ENCODE measurements at regions not wholly inside any gene's neighbourhood (a gene's known extent, or its start where the extent isn't known, plus 50 kb on each side); places are given as distances from the start of the nearest gene placed in this dataset.

DNA sequence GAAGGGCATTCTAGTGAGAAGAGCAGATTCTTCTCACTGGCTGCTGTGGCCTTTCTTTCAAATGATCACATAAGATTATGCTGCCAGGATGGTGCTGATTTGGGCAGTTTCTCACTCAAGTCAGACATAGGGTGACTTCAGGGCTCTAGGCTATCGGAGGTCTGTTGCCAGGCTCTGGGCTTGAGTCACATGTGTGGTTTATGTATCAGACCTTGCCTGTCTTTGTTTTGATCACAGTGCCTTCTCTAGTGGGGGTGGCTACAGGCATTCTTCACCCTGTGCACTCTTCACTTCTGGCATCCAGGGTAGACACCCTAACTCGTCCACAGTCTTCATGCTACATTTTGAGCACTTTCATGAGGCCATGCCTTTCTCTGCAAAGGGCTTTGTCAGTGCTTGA lies 823.7 kb upstream of the MAN1A1 start:
- H3K36me3 Mint-ChIP-seq: no peaks in the 10 kb centered on the region
- DNase-seq (no peak), ATAC-seq (replicated peaks in 1 of 4) (no peak)
- H3K36me3 ChIP-seq (ENCODE audit: control insufficient read depth in 2 of 2, extremely low read depth in 1 of 2, insufficient read depth in 1 of 2, low read length in 1 of 2): no peaks in the 10 kb centered on the region
- no peak overlapping the region for H3K4me3 Mint-ChIP-seq
- H3K4me3 ChIP-seq (ENCODE audit: control insufficient read depth in 1 of 2, extremely low read depth in 1 of 2, low read length in 1 of 2): no peak overlapping the region
- no peaks in the 10 kb centered on the region for H3K27me3 ChIP-seq (replicated peaks in 1 of 2; ENCODE audit: control insufficient read depth in 2 of 2, extremely low read depth in 1 of 2, insufficient read depth in 2 of 2, low read length in 1 of 2)
- POLR2A ChIA-PET: no interaction called here
- 83% methylated on average over 1 of the region's 2 CpGs for WGBS (ENCODE audit: insufficient coverage)
- H3K4me1 Mint-ChIP-seq: no peaks in the 10 kb centered on the region
- H3K9me3 Mint-ChIP-seq: peaks cover 0 to 4% (median 0%) of the 10 kb centered on the region in 3 donors
- no peaks in the 10 kb centered on the region for H3K9me3 ChIP-seq
- CTCF ChIA-PET: no interaction called here
- no peaks in the 10 kb centered on the region for H3K4me1 ChIP-seq (ENCODE audit: control insufficient read depth in 1 of 2, extremely low read depth in 1 of 2, insufficient read depth in 2 of 2, low read length in 2 of 2)
- no peak overlapping the region for H3K27ac ChIP-seq (ENCODE audit: low read length)
- H3K27me3 Mint-ChIP-seq: no peaks in the 10 kb centered on the region
- H3K27ac Mint-ChIP-seq: no peak overlapping the region

DNA sequence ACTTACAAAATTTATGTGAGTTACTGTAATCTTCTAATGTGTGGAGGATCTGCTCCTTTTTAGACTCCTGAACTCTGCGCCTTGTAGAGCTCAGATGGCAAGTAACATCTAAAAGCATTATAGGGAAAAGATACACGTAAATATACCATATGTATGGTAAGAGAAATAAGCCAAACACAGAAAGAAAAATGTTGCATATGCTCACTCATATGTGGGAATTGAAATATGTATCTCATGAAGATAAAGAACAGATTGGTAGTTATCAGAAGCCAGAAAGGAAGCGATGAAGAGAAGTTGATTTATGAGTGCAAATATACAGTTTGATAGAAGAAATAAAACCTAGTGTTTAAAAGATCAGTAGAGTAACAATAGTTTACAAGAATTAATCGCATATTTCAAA lies 815.0 kb upstream of the MAN1A1 start:
- ATAC-seq (replicated peaks in 1 of 4) (no peak), DNase-seq (no peak)
- Histone ChIP-seq H3K4me3 (ENCODE audit: control insufficient read depth in 1 of 2, extremely low read depth in 1 of 2, low read length in 1 of 2) (no peak overlapping the region), H3K9me3 (no peaks in the 10 kb centered on the region), H3K36me3 (ENCODE audit: control insufficient read depth in 2 of 2, extremely low read depth in 1 of 2, insufficient read depth in 1 of 2, low read length in 1 of 2) (no peaks in the 10 kb centered on the region), H3K4me1 (ENCODE audit: control insufficient read depth in 1 of 2, extremely low read depth in 1 of 2, insufficient read depth in 2 of 2, low read length in 2 of 2) (no peaks in the 10 kb centered on the region), H3K27me3 (replicated peaks in 1 of 2; ENCODE audit: control insufficient read depth in 2 of 2, extremely low read depth in 1 of 2, insufficient read depth in 2 of 2, low read length in 1 of 2) (no peaks in the 10 kb centered on the region), H3K27ac (ENCODE audit: low read length) (no peak overlapping the region)
- no peak overlapping the region for H3K4me3 Mint-ChIP-seq
- H3K9me3 Mint-ChIP-seq: peaks cover 0 to 2% (median 0%) of the 10 kb centered on the region in 3 donors
- 83% methylated on average over 1 of the region's 4 CpGs for WGBS (ENCODE audit: insufficient coverage)
- H3K27me3 Mint-ChIP-seq: no peaks in the 10 kb centered on the region
- H3K36me3 Mint-ChIP-seq: no peaks in the 10 kb centered on the region
- H3K27ac Mint-ChIP-seq: no peak overlapping the region
- ChIA-PET POLR2A (no interaction called here), CTCF (no interaction called here)
- no peaks in the 10 kb centered on the region for H3K4me1 Mint-ChIP-seq

DNA sequence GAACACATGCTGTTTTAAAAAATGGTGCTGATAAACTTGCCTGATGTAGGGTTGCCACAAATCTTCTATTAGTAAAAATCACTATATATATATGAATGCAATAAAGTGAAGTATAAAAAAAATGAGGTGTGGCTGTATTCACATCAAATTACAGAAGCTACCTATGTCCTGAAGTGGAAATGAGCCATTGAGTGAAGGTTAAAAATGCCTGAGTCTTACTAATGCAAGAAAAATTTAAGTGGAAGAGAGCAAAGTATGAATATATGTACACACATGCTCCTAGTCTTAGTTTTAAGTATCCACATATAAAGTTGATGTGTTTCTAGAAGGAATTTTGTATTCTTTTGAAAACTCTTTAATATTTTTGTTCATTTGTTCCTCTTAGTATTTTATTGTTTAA lies 808.3 kb upstream of the MAN1A1 start:
- Histone ChIP-seq H3K27me3 (replicated peaks in 1 of 2; ENCODE audit: control insufficient read depth in 2 of 2, extremely low read depth in 1 of 2, insufficient read depth in 2 of 2, low read length in 1 of 2) (no peaks in the 10 kb centered on the region), H3K27ac (ENCODE audit: low read length) (no peak overlapping the region), H3K36me3 (ENCODE audit: control insufficient read depth in 2 of 2, extremely low read depth in 1 of 2, insufficient read depth in 1 of 2, low read length in 1 of 2) (no peaks in the 10 kb centered on the region), H3K4me1 (ENCODE audit: control insufficient read depth in 1 of 2, extremely low read depth in 1 of 2, insufficient read depth in 2 of 2, low read length in 2 of 2) (no peaks in the 10 kb centered on the region), H3K9me3 (no peaks in the 10 kb centered on the region), H3K4me3 (ENCODE audit: control insufficient read depth in 1 of 2, extremely low read depth in 1 of 2, low read length in 1 of 2) (no peak overlapping the region)
- Mint-ChIP-seq H3K27ac (no peak overlapping the region), H3K36me3 (no peaks in the 10 kb centered on the region), H3K9me3 (peaks cover 0 to 6% (median 0%) of the 10 kb centered on the region in 3 donors), H3K4me3 (no peak overlapping the region), H3K4me1 (no peaks in the 10 kb centered on the region), H3K27me3 (no peaks in the 10 kb centered on the region)
- ChIA-PET CTCF (no interaction called here), POLR2A (no interaction called here)
- no peak for DNase-seq
- no peak for ATAC-seq (replicated peaks in 1 of 4)

DNA sequence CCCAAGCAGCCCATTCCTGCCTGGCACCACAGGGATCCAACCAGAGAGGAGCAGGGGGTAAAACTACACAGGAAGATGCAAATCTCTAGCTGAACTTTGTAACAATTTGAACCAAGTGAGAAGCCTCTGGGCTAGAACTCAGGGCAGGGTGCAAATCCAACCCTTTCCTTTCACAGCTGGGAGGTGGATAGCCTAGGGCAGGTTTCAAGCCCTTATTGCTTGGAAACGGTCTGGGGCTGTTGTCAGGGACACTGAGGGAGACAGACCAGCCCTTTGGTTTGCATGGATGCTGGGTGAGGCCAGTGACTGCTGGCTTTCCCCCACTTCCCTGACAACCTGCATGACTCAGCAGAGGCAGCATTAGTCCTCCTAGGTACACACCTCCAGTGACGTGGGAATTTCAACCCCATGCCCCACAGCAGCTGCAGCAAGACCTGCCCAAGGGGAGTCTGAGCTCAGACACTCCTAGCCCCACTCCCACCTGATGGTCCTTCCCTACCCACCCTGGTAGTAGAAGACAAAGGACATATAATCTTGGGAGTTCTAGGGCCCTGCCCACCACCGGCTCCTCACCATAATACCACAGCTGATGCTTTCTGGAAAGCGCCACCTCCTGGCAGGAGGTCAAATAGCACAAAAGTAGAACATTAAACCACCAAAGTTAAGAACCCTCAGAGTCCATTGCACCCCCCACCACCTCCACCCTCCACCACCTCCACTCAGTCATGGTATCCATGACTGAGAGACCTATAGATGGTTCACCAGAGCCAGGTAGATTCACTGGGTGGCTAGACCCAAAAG lies 797.7 kb upstream of the MAN1A1 start:
- Mint-ChIP-seq H3K27me3 (no peaks in the 10 kb centered on the region), H3K27ac (no peak overlapping the region), H3K4me3 (no peak overlapping the region), H3K4me1 (no peaks in the 10 kb centered on the region), H3K36me3 (no peaks in the 10 kb centered on the region), H3K9me3 (peaks cover 8 to 23% (median 21%) of the 10 kb centered on the region in 3 donors)
- H3K4me3 ChIP-seq (ENCODE audit: control insufficient read depth in 1 of 2, extremely low read depth in 1 of 2, low read length in 1 of 2): no peak overlapping the region
- H3K4me1 ChIP-seq (ENCODE audit: control insufficient read depth in 1 of 2, extremely low read depth in 1 of 2, insufficient read depth in 2 of 2, low read length in 2 of 2): no peaks in the 10 kb centered on the region
- ChIA-PET POLR2A (no interaction called here), CTCF (no interaction called here)
- H3K27me3 ChIP-seq (replicated peaks in 1 of 2; ENCODE audit: control insufficient read depth in 2 of 2, extremely low read depth in 1 of 2, insufficient read depth in 2 of 2, low read length in 1 of 2): no peaks in the 10 kb centered on the region
- H3K36me3 ChIP-seq (ENCODE audit: control insufficient read depth in 2 of 2, extremely low read depth in 1 of 2, insufficient read depth in 1 of 2, low read length in 1 of 2): no peaks in the 10 kb centered on the region
- no peaks in the 10 kb centered on the region for H3K9me3 ChIP-seq
- 67% methylated on average over 2 of the region's 4 CpGs for WGBS (ENCODE audit: insufficient coverage)
- no peak for DNase-seq
- no peak overlapping the region for H3K27ac ChIP-seq (ENCODE audit: low read length)
- no peak for ATAC-seq (replicated peaks in 1 of 4)

DNA sequence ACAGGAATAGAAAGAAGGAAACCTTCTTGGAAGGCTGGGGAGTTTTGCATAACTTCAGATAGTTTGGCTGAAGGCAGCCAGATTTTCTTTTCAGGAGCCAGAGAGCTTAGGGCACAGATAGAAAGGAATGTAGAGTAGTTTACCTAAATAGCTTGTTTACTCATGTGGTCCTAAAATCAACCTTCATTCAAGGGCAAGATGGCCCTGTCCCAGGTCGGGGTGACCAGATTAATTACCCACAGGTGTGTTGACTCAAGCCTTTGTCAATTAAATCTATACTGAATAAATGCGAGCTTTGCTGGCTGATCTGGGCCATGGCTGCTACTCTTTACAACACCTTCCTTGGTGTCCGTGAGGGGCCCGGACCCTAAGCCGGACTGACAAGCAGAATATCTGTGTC lies 792.0 kb upstream of the MAN1A1 start:
- WGBS (ENCODE audit: insufficient coverage): 90% methylated on average over 2 of the region's 5 CpGs
- ChIA-PET POLR2A (no interaction called here), CTCF (interaction anchor here in 1 of 2 donors (0.6 kb wide), 1 partner anchor 15 kb away, joined by 3 read pairs; no protein-coding TSS in a partner anchor)
- no peak for ATAC-seq (replicated peaks in 1 of 4)
- H3K36me3 Mint-ChIP-seq: no peaks in the 10 kb centered on the region
- H3K4me3 Mint-ChIP-seq: no peak overlapping the region
- Histone ChIP-seq H3K27ac (ENCODE audit: low read length) (no peak overlapping the region), H3K9me3 (no peaks in the 10 kb centered on the region), H3K36me3 (ENCODE audit: control insufficient read depth in 2 of 2, extremely low read depth in 1 of 2, insufficient read depth in 1 of 2, low read length in 1 of 2) (no peaks in the 10 kb centered on the region), H3K4me3 (ENCODE audit: control insufficient read depth in 1 of 2, extremely low read depth in 1 of 2, low read length in 1 of 2) (no peak overlapping the region), H3K27me3 (replicated peaks in 1 of 2; ENCODE audit: control insufficient read depth in 2 of 2, extremely low read depth in 1 of 2, insufficient read depth in 2 of 2, low read length in 1 of 2) (no peaks in the 10 kb centered on the region), H3K4me1 (ENCODE audit: control insufficient read depth in 1 of 2, extremely low read depth in 1 of 2, insufficient read depth in 2 of 2, low read length in 2 of 2) (no peaks in the 10 kb centered on the region)
- no peak for DNase-seq
- H3K4me1 Mint-ChIP-seq: no peaks in the 10 kb centered on the region
- H3K27ac Mint-ChIP-seq: no peak overlapping the region
- H3K9me3 Mint-ChIP-seq: peaks cover 0 to 3% (median 0%) of the 10 kb centered on the region in 3 donors
- no peaks in the 10 kb centered on the region for H3K27me3 Mint-ChIP-seq

DNA sequence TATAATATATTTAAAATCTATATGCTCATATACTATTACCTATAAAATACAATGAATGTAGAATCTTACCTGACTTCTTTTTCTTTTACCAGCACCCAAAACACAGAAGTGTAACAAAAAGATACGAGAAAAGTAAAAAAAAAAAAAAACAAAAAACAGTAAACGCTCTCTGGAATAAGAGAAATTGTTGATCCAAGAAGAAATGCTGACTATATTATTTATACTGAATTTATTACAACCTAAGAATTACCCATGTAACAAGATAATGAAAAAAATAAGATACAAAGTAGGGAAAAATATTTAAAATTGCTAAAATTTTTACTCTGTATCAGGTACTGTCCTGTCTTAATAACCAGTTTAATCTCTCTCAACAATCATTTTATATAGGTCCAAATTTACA lies 787.9 kb upstream of the MAN1A1 start:
- CTCF ChIA-PET: no interaction called here
- Mint-ChIP-seq H3K4me1 (no peaks in the 10 kb centered on the region), H3K36me3 (no peaks in the 10 kb centered on the region), H3K27ac (no peak overlapping the region), H3K9me3 (peaks cover 0 to 3% (median 0%) of the 10 kb centered on the region in 3 donors), H3K27me3 (no peaks in the 10 kb centered on the region), H3K4me3 (no peak overlapping the region)
- H3K27ac ChIP-seq (ENCODE audit: low read length): no peak overlapping the region
- H3K4me1 ChIP-seq (ENCODE audit: control insufficient read depth in 1 of 2, extremely low read depth in 1 of 2, insufficient read depth in 2 of 2, low read length in 2 of 2): no peaks in the 10 kb centered on the region
- no peaks in the 10 kb centered on the region for H3K9me3 ChIP-seq
- H3K4me3 ChIP-seq (ENCODE audit: control insufficient read depth in 1 of 2, extremely low read depth in 1 of 2, low read length in 1 of 2): no peak overlapping the region
- H3K27me3 ChIP-seq (replicated peaks in 1 of 2; ENCODE audit: control insufficient read depth in 2 of 2, extremely low read depth in 1 of 2, insufficient read depth in 2 of 2, low read length in 1 of 2): no peaks in the 10 kb centered on the region
- DNase-seq (no peak), ATAC-seq (replicated peaks in 1 of 4) (no peak)
- POLR2A ChIA-PET: no interaction called here
- no CpG with 5 or more reads among the region's 2 CpGs for WGBS (ENCODE audit: insufficient coverage)
- no peaks in the 10 kb centered on the region for H3K36me3 ChIP-seq (ENCODE audit: control insufficient read depth in 2 of 2, extremely low read depth in 1 of 2, insufficient read depth in 1 of 2, low read length in 1 of 2)

DNA sequence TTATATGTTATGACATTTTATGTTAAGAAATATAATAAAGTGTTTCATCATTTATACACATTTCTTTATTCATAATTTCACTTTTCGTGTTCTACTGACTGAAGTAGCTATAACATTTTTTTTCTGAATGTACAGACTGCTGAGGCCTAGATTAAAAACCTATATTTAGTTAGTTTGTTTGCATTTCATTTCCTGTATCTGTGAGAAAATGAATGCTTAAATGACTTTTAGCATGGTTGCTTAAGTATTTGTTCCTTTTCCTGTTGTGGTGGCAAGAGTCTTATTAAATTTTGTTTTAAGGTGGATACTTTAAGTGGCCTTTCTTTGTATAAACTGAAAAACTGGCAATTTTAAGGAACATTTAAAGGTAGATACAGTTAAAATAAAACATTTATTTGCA lies 779.7 kb upstream of the MAN1A1 start:
- Histone ChIP-seq H3K27ac (ENCODE audit: low read length) (no peak overlapping the region), H3K4me1 (ENCODE audit: control insufficient read depth in 1 of 2, extremely low read depth in 1 of 2, insufficient read depth in 2 of 2, low read length in 2 of 2) (no peaks in the 10 kb centered on the region), H3K27me3 (replicated peaks in 1 of 2; ENCODE audit: control insufficient read depth in 2 of 2, extremely low read depth in 1 of 2, insufficient read depth in 2 of 2, low read length in 1 of 2) (no peaks in the 10 kb centered on the region), H3K36me3 (ENCODE audit: control insufficient read depth in 2 of 2, extremely low read depth in 1 of 2, insufficient read depth in 1 of 2, low read length in 1 of 2) (no peaks in the 10 kb centered on the region), H3K4me3 (ENCODE audit: control insufficient read depth in 1 of 2, extremely low read depth in 1 of 2, low read length in 1 of 2) (no peak overlapping the region), H3K9me3 (no peaks in the 10 kb centered on the region)
- Mint-ChIP-seq H3K9me3 (peaks cover 0 to 3% (median 0%) of the 10 kb centered on the region in 3 donors), H3K4me3 (no peak overlapping the region), H3K27me3 (no peaks in the 10 kb centered on the region), H3K4me1 (no peaks in the 10 kb centered on the region), H3K36me3 (no peaks in the 10 kb centered on the region), H3K27ac (no peak overlapping the region)
- ChIA-PET POLR2A (no interaction called here), CTCF (no interaction called here)
- no CpG with 5 or more reads among the region's 1 CpG for WGBS (ENCODE audit: insufficient coverage)
- ATAC-seq (replicated peaks in 1 of 4): no peak
- no peak for DNase-seq
